ENCODE measurements at regions not wholly inside any gene's neighbourhood (a gene's known extent, or its start where the extent isn't known, plus 50 kb on each side); places are given as distances from the start of the nearest gene placed in this dataset.
"Not testable (repeated sequence)": the region's sequence is repeated elsewhere in the genome, so short reads cannot be mapped to it uniquely, and the experiment has no call there.

- H3K4me1 ChIP-seq (ENCODE audit: control insufficient read depth, insufficient read depth, low read length) = no peaks in the 10 kb centered on the region
- H3K36me3 ChIP-seq (ENCODE audit: insufficient read depth, low read length) = no peaks in the 10 kb centered on the region
- no peak overlapping the region for H3K4me2 ChIP-seq (ENCODE audit: low read length)
- H3K9me3 ChIP-seq (replicated peaks; ENCODE audit: low read length) = no peaks in the 10 kb centered on the region
- no peak overlapping the region for H3K9ac ChIP-seq (ENCODE audit: low read depth, low read length)
- no peak overlapping the region for H3K4me3 ChIP-seq (ENCODE audit: low read length)
- H3K27me3 ChIP-seq (ENCODE audit: control insufficient read depth, insufficient read depth, low read length) = no peaks in the 10 kb centered on the region
These were observed 258.0 kb upstream of the SOX4 start for GRCh38 chr6:21335591-21335990.

GRCh38 chr6:21337263-21337662, 256.3 kb upstream of the SOX4 start:
- Histone ChIP-seq H3K4me1 (ENCODE audit: control insufficient read depth, insufficient read depth, low read length) (no peaks in the 10 kb centered on the region), H3K27me3 (ENCODE audit: control insufficient read depth, insufficient read depth, low read length) (no peaks in the 10 kb centered on the region), H3K4me2 (ENCODE audit: low read length) (no peak overlapping the region), H3K36me3 (ENCODE audit: insufficient read depth, low read length) (no peaks in the 10 kb centered on the region), H3K9ac (ENCODE audit: low read depth, low read length) (no peak overlapping the region), H3K9me3 (replicated peaks; ENCODE audit: low read length) (no peaks in the 10 kb centered on the region), H3K4me3 (ENCODE audit: low read length) (no peak overlapping the region)

DNA sequence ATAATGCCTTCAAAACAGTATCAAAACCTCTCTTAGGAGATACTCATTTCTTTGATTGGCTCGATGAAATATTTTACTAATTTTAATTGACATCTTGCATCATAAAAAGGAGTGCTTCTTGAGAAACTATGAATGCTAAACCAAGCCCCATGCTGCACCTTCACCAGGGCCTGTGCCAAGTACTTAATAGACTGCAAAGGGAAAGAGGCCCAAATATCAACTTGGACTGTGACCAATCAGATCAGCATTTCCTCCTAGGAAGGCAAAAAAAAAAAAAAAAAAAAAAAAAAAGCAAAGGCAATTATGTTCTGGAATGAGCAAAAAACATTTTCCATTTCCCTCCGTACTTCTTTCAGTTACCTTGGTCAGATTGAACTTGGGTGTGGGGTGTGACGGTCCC, 253.0 kb upstream of the SOX4 start:
- Histone ChIP-seq H3K9me3 (replicated peaks; ENCODE audit: low read length) (no peaks in the 10 kb centered on the region), H3K9ac (ENCODE audit: low read depth, low read length) (no peak overlapping the region), H3K36me3 (ENCODE audit: insufficient read depth, low read length) (no peaks in the 10 kb centered on the region), H3K27me3 (ENCODE audit: control insufficient read depth, insufficient read depth, low read length) (peaks cover 5% of the 10 kb centered on the region), H3K4me2 (ENCODE audit: low read length) (no peak overlapping the region), H3K4me3 (ENCODE audit: low read length) (no peak overlapping the region), H3K4me1 (ENCODE audit: control insufficient read depth, insufficient read depth, low read length) (no peaks in the 10 kb centered on the region)

GRCh38 chr6:21341910-21342309, 251.6 kb upstream of the SOX4 start:
- H3K4me2 ChIP-seq (ENCODE audit: low read length) = no peak overlapping the region
- no peaks in the 10 kb centered on the region for H3K9me3 ChIP-seq (replicated peaks; ENCODE audit: low read length)
- H3K27me3 ChIP-seq (ENCODE audit: control insufficient read depth, insufficient read depth, low read length) = peaks cover 5% of the 10 kb centered on the region
- H3K4me3 ChIP-seq (ENCODE audit: low read length) = no peak overlapping the region
- H3K9ac ChIP-seq (ENCODE audit: low read depth, low read length) = no peak overlapping the region
- no peaks in the 10 kb centered on the region for H3K4me1 ChIP-seq (ENCODE audit: control insufficient read depth, insufficient read depth, low read length)
- H3K36me3 ChIP-seq (ENCODE audit: insufficient read depth, low read length) = no peaks in the 10 kb centered on the region

DNA sequence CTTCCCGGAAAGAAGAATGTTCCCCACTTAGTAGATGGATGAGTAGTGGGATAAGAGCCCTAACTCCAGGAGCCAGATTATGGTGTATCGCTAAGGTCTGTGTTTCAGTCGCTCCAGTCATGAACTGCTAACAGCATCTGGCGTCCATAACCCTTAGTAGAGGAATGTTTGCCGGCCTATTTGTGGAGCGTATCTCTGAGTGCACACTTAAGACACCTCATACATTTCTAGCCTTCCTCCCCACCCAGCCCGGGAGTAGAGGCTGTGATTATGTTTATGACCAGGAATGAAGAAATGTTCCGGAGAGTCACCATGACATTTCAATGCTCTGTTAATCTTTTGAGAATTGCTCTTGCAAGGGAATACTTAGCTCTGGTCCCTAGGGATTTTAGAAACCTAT, 251.1 kb upstream of the SOX4 start:
- Histone ChIP-seq H3K4me3 (ENCODE audit: low read length) (no peak overlapping the region), H3K4me1 (ENCODE audit: control insufficient read depth, insufficient read depth, low read length) (no peaks in the 10 kb centered on the region), H3K9me3 (replicated peaks; ENCODE audit: low read length) (no peaks in the 10 kb centered on the region), H3K36me3 (ENCODE audit: insufficient read depth, low read length) (no peaks in the 10 kb centered on the region), H3K9ac (ENCODE audit: low read depth, low read length) (no peak overlapping the region), H3K4me2 (ENCODE audit: low read length) (no peak overlapping the region), H3K27me3 (ENCODE audit: control insufficient read depth, insufficient read depth, low read length) (peaks cover 5% of the 10 kb centered on the region)

GRCh38 chr6:21345704-21346103, 247.8 kb upstream of the SOX4 start:
- peaks cover 10% of the 10 kb centered on the region for H3K4me1 ChIP-seq (ENCODE audit: control insufficient read depth, insufficient read depth, low read length)
- H3K9me3 ChIP-seq (replicated peaks; ENCODE audit: low read length); H3K27me3 ChIP-seq (ENCODE audit: control insufficient read depth, insufficient read depth, low read length); H3K36me3 ChIP-seq (ENCODE audit: insufficient read depth, low read length); H3K4me2 ChIP-seq (ENCODE audit: low read length); H3K4me3 ChIP-seq (ENCODE audit: low read length); H3K9ac ChIP-seq (ENCODE audit: low read depth, low read length): not testable (repeated sequence)

- Histone ChIP-seq H3K9me3 (replicated peaks; ENCODE audit: low read length) (no peaks in the 10 kb centered on the region), H3K9ac (ENCODE audit: low read depth, low read length) (no peak overlapping the region), H3K4me1 (ENCODE audit: control insufficient read depth, insufficient read depth, low read length) (peaks cover 10% of the 10 kb centered on the region), H3K27me3 (ENCODE audit: control insufficient read depth, insufficient read depth, low read length) (no peaks in the 10 kb centered on the region), H3K36me3 (ENCODE audit: insufficient read depth, low read length) (no peaks in the 10 kb centered on the region), H3K4me2 (ENCODE audit: low read length) (peak overlapping the region; percentile 40), H3K4me3 (ENCODE audit: low read length) (no peak overlapping the region)
These were observed 245.4 kb upstream of the SOX4 start for GRCh38 chr6:21348146-21348503.

DNA sequence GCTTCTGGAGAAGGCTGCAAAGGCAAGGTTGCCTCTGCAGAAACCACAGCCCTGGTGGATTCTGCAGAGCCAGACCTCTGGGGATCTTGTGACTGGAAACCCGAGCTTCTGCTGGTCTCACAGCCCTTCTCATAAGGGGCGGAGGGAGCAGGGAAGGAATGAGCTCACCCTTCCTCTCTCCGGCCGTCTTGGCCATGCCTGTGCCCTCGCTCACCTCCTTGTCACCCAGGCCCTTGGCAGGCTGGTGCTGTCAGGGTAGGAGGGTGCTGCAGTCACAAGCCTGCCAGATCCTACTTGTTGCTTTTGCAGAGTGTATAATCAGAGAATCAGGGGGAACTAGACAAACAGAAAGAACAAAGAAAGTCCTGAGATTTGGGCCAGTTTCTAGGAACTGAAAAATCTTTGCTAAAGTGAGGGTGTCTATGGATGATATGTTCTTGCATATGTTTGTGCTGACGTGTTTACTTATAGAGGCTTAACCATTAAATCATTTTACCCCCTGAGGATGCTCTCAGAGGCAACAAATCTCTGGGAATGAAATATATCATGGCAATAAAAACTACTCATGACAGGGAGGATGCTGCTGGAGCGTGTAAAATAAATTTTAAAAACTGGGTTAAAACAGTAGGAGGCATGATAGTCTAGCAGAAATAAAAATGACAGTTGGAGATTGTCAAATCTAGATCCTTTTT, 244.9 kb upstream of the SOX4 start:
- Histone ChIP-seq H3K4me1 (ENCODE audit: control insufficient read depth, insufficient read depth, low read length) (peaks cover 10% of the 10 kb centered on the region), H3K4me3 (ENCODE audit: low read length) (no peak overlapping the region), H3K27me3 (ENCODE audit: control insufficient read depth, insufficient read depth, low read length) (no peaks in the 10 kb centered on the region), H3K9ac (ENCODE audit: low read depth, low read length) (no peak overlapping the region), H3K4me2 (ENCODE audit: low read length) (peak overlapping the region; percentile 40), H3K9me3 (replicated peaks; ENCODE audit: low read length) (no peaks in the 10 kb centered on the region), H3K36me3 (ENCODE audit: insufficient read depth, low read length) (no peaks in the 10 kb centered on the region)

DNA sequence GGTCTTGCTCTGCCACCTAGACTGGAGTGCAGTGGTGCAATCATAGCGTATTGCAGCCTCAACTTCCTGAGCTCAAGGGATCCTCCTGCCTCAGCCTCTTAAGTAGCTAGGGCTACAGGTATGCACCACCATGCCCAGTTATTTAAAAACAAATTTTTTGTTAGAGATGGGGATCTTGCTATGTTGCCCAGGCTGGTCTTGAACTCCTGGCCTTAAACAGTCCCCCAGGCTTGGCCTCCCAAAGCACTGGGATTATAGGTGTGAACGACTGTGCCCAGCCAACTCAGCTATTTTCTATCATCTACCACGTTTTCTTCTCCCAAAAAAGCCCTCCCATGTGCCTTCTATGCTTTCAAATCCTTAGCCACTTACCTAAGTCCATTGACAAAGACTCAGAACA, 243.7 kb upstream of the SOX4 start:
- no peaks in the 10 kb centered on the region for H3K9me3 ChIP-seq (replicated peaks; ENCODE audit: low read length)
- H3K4me1 ChIP-seq (ENCODE audit: control insufficient read depth, insufficient read depth, low read length) = peaks cover 10% of the 10 kb centered on the region
- H3K27me3 ChIP-seq (ENCODE audit: control insufficient read depth, insufficient read depth, low read length) = no peaks in the 10 kb centered on the region
- no peak overlapping the region for H3K4me3 ChIP-seq (ENCODE audit: low read length)
- H3K36me3 ChIP-seq (ENCODE audit: insufficient read depth, low read length) = no peaks in the 10 kb centered on the region
- H3K9ac ChIP-seq (ENCODE audit: low read depth, low read length) = no peak overlapping the region
- H3K4me2 ChIP-seq (ENCODE audit: low read length) = no peak overlapping the region

DNA sequence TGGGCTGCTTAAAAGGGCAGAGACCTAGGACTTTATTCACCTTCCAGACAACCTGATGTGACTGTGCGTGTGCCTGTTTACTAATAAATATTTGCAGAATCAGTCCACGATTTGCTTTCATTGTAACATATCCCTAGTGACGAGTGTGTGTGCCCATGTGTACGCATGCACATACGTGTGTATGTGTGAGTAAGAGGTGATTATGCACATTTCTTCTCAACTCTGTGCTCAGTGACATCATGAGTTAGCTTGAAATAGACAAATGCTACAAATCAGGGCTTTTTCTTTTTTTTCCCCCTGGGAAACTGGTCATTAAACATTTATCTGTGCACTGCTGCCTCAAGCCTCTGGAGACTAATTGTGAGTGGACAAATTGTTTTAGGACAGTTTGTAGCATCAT, 242.6 kb upstream of the SOX4 start:
- H3K9ac ChIP-seq (ENCODE audit: low read depth, low read length) = no peak overlapping the region
- no peaks in the 10 kb centered on the region for H3K36me3 ChIP-seq (ENCODE audit: insufficient read depth, low read length)
- no peak overlapping the region for H3K4me2 ChIP-seq (ENCODE audit: low read length)
- no peaks in the 10 kb centered on the region for H3K27me3 ChIP-seq (ENCODE audit: control insufficient read depth, insufficient read depth, low read length)
- no peak overlapping the region for H3K4me3 ChIP-seq (ENCODE audit: low read length)
- H3K4me1 ChIP-seq (ENCODE audit: control insufficient read depth, insufficient read depth, low read length) = peaks cover 10% of the 10 kb centered on the region
- H3K9me3 ChIP-seq (replicated peaks; ENCODE audit: low read length) = no peaks in the 10 kb centered on the region

GRCh38 chr6:21352131-21352530, 241.4 kb upstream of the SOX4 start:
- Histone ChIP-seq H3K9me3 (replicated peaks; ENCODE audit: low read length) (no peaks in the 10 kb centered on the region), H3K4me1 (ENCODE audit: control insufficient read depth, insufficient read depth, low read length) (peaks cover 10% of the 10 kb centered on the region), H3K36me3 (ENCODE audit: insufficient read depth, low read length) (no peaks in the 10 kb centered on the region), H3K4me3 (ENCODE audit: low read length) (no peak overlapping the region), H3K9ac (ENCODE audit: low read depth, low read length) (no peak overlapping the region), H3K27me3 (ENCODE audit: control insufficient read depth, insufficient read depth, low read length) (no peaks in the 10 kb centered on the region), H3K4me2 (ENCODE audit: low read length) (no peak overlapping the region)

DNA sequence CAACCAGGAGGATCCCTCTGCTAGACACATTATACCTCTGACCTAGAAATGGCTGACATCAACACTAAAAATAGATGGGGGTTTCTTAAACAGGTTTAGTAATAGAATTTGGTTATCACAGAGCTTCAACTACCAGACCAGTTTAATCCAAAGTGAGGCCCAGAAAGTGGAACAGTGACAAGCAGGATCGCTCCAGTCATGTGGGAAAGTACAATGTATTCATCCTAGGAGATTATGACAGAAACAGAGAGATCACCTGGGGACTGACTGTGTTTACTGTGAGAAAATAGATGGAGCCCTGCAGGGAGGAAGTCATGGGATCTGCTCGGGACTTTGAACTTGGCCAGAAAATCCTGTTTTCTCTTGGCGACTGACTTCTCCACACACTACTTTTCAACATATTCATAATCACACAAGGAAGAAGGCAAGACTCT, 238.7 kb upstream of the SOX4 start:
- Histone ChIP-seq H3K27me3 (ENCODE audit: control insufficient read depth, insufficient read depth, low read length) (no peaks in the 10 kb centered on the region), H3K4me3 (ENCODE audit: low read length) (no peak overlapping the region), H3K4me2 (ENCODE audit: low read length) (no peak overlapping the region), H3K4me1 (ENCODE audit: control insufficient read depth, insufficient read depth, low read length) (no peaks in the 10 kb centered on the region), H3K9me3 (replicated peaks; ENCODE audit: low read length) (no peaks in the 10 kb centered on the region), H3K9ac (ENCODE audit: low read depth, low read length) (no peak overlapping the region), H3K36me3 (ENCODE audit: insufficient read depth, low read length) (no peaks in the 10 kb centered on the region)
